ENCODE measurements at regions not wholly inside any gene's neighbourhood (a gene's known extent, or its start where the extent isn't known, plus 50 kb on each side); places are given as distances from the start of the nearest gene placed in this dataset.

GRCh38 chr5:8892926-8893325 is 652.9 kb downstream of the SEMA5A start:
- no peaks in the 10 kb centered on the region for H3K27me3 ChIP-seq (ENCODE audit: control insufficient read depth, insufficient read depth, low read length)
- no peaks in the 10 kb centered on the region for H3K4me1 ChIP-seq (ENCODE audit: control insufficient read depth, insufficient read depth, low read length)
- H3K36me3 ChIP-seq (ENCODE audit: control insufficient read depth, insufficient read depth, low read length) = no peaks in the 10 kb centered on the region
- H3K4me3 ChIP-seq (ENCODE audit: low read depth, low read length) = no peak overlapping the region
- no peak overlapping the region for H3K9ac ChIP-seq (ENCODE audit: low read depth, low read length)
- no peaks in the 10 kb centered on the region for H3K9me3 ChIP-seq (ENCODE audit: control insufficient read depth, insufficient read depth, low read length)

DNA sequence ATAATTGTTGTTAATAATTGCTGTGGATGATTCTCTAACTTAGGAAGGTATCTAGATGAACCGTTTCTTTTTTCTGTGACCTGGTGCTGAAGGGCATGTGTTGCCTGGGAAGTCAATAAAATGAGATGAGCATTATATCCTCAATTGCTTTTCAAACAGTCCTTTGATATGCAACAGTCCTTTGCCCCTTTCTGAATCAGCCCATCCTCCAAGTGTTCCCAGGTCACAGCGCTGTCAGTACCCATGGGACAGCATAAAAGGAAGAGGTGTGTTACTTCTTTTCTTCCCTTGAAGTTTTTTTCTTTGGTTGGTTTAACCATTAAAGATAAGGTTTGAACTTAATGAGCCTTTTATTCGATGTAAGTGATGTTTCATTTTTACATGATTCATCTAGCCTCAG is 651.8 kb downstream of the SEMA5A start:
- Histone ChIP-seq H3K9ac (ENCODE audit: low read depth, low read length) (no peak overlapping the region), H3K36me3 (ENCODE audit: control insufficient read depth, insufficient read depth, low read length) (no peaks in the 10 kb centered on the region), H3K9me3 (ENCODE audit: control insufficient read depth, insufficient read depth, low read length) (no peaks in the 10 kb centered on the region), H3K4me3 (ENCODE audit: low read depth, low read length) (no peak overlapping the region), H3K27me3 (ENCODE audit: control insufficient read depth, insufficient read depth, low read length) (no peaks in the 10 kb centered on the region), H3K4me1 (ENCODE audit: control insufficient read depth, insufficient read depth, low read length) (no peaks in the 10 kb centered on the region)

- Histone ChIP-seq H3K4me1 (ENCODE audit: control insufficient read depth, insufficient read depth, low read length) (no peaks in the 10 kb centered on the region), H3K27me3 (ENCODE audit: control insufficient read depth, insufficient read depth, low read length) (no peaks in the 10 kb centered on the region), H3K9ac (ENCODE audit: low read depth, low read length) (no peak overlapping the region), H3K36me3 (ENCODE audit: control insufficient read depth, insufficient read depth, low read length) (no peaks in the 10 kb centered on the region), H3K4me3 (ENCODE audit: low read depth, low read length) (no peak overlapping the region), H3K9me3 (ENCODE audit: control insufficient read depth, insufficient read depth, low read length) (no peaks in the 10 kb centered on the region)
Measured at GRCh38 chr5:8895062-8895461, 650.8 kb downstream of the SEMA5A start.

- Histone ChIP-seq H3K4me3 (ENCODE audit: low read depth, low read length) (no peak overlapping the region), H3K9me3 (ENCODE audit: control insufficient read depth, insufficient read depth, low read length) (no peaks in the 10 kb centered on the region), H3K36me3 (ENCODE audit: control insufficient read depth, insufficient read depth, low read length) (no peaks in the 10 kb centered on the region), H3K27me3 (ENCODE audit: control insufficient read depth, insufficient read depth, low read length) (no peaks in the 10 kb centered on the region), H3K9ac (ENCODE audit: low read depth, low read length) (no peak overlapping the region), H3K4me1 (ENCODE audit: control insufficient read depth, insufficient read depth, low read length) (no peaks in the 10 kb centered on the region)
Measured at GRCh38 chr5:8895599-8895998, 650.3 kb downstream of the SEMA5A start.

DNA sequence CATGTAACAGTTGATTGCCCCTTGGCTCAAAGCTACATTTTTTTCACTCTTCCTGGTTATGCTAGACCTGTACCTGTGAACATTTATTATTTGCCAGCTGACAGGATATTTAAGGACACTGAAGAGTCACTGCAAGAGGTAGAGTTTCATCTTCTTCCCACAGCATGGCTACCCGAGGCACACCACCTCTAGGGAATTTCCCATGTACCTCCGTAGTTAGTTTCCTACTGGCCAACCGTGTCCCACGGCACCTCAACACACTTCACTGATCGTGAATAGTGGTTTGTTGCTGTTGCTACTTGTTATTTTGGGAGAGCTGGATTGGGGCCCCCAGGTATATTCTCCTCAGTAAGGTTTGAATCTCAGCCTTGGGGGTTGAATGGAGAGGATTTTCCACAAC is 648.6 kb downstream of the SEMA5A start:
- Histone ChIP-seq H3K36me3 (ENCODE audit: control insufficient read depth, insufficient read depth, low read length) (no peaks in the 10 kb centered on the region), H3K9ac (ENCODE audit: low read depth, low read length) (no peak overlapping the region), H3K27me3 (ENCODE audit: control insufficient read depth, insufficient read depth, low read length) (no peaks in the 10 kb centered on the region), H3K4me3 (ENCODE audit: low read depth, low read length) (no peak overlapping the region), H3K4me1 (ENCODE audit: control insufficient read depth, insufficient read depth, low read length) (no peaks in the 10 kb centered on the region), H3K9me3 (ENCODE audit: control insufficient read depth, insufficient read depth, low read length) (no peaks in the 10 kb centered on the region)

GRCh38 chr5:8905021-8905420 is 640.9 kb downstream of the SEMA5A start:
- Histone ChIP-seq H3K9me3 (ENCODE audit: control insufficient read depth, insufficient read depth, low read length) (no peaks in the 10 kb centered on the region), H3K4me3 (ENCODE audit: low read depth, low read length) (no peak overlapping the region), H3K9ac (ENCODE audit: low read depth, low read length) (no peak overlapping the region), H3K4me1 (ENCODE audit: control insufficient read depth, insufficient read depth, low read length) (no peaks in the 10 kb centered on the region), H3K27me3 (ENCODE audit: control insufficient read depth, insufficient read depth, low read length) (no peaks in the 10 kb centered on the region), H3K36me3 (ENCODE audit: control insufficient read depth, insufficient read depth, low read length) (no peaks in the 10 kb centered on the region)

DNA sequence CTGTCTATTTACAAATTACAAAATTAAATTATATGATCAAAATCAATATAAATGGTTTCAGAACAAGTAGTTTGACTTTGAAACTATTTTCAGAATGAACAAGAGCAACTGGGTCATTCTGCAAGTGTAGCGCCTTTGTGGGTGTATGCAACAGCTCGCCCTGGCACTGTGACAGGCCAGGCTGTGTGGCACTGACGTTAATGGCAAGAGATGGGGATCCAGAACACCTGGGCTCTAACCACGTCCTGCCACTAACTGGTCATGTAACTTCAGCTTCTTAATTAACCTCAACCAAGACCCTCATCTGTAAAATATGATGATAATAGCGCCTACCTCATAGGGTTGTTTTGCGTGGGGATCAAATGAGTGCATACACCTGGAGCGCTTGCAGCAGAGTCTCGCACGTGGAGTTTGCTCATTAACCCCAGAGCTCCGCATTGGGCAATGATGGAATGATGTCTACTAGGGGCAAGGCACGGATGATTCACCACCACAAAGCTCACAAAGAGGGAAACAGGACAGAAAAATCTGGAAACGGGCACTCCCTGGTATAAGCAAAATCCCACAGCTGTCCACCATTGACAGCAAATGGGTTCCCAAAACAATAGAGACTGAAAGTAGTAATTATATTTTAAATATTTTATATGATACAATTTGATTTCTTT is 639.4 kb downstream of the SEMA5A start:
- Histone ChIP-seq H3K4me1 (ENCODE audit: control insufficient read depth, insufficient read depth, low read length) (no peaks in the 10 kb centered on the region), H3K9me3 (ENCODE audit: control insufficient read depth, insufficient read depth, low read length) (no peaks in the 10 kb centered on the region), H3K27me3 (ENCODE audit: control insufficient read depth, insufficient read depth, low read length) (no peaks in the 10 kb centered on the region), H3K9ac (ENCODE audit: low read depth, low read length) (no peak overlapping the region), H3K36me3 (ENCODE audit: control insufficient read depth, insufficient read depth, low read length) (no peaks in the 10 kb centered on the region), H3K4me3 (ENCODE audit: low read depth, low read length) (no peak overlapping the region)

- no peaks in the 10 kb centered on the region for H3K9me3 ChIP-seq (ENCODE audit: control insufficient read depth, insufficient read depth, low read length)
- H3K36me3 ChIP-seq (ENCODE audit: control insufficient read depth, insufficient read depth, low read length) = no peaks in the 10 kb centered on the region
- no peaks in the 10 kb centered on the region for H3K27me3 ChIP-seq (ENCODE audit: control insufficient read depth, insufficient read depth, low read length)
- no peaks in the 10 kb centered on the region for H3K4me1 ChIP-seq (ENCODE audit: control insufficient read depth, insufficient read depth, low read length)
- H3K4me3 ChIP-seq (ENCODE audit: low read depth, low read length) = no peak overlapping the region
- no peak overlapping the region for H3K9ac ChIP-seq (ENCODE audit: low read depth, low read length)
Measured at GRCh38 chr5:8907168-8907868, 638.6 kb downstream of the SEMA5A start.

- Histone ChIP-seq H3K4me1 (ENCODE audit: control insufficient read depth, insufficient read depth, low read length) (no peaks in the 10 kb centered on the region), H3K9ac (ENCODE audit: low read depth, low read length) (no peak overlapping the region), H3K9me3 (ENCODE audit: control insufficient read depth, insufficient read depth, low read length) (no peaks in the 10 kb centered on the region), H3K36me3 (ENCODE audit: control insufficient read depth, insufficient read depth, low read length) (no peaks in the 10 kb centered on the region), H3K27me3 (ENCODE audit: control insufficient read depth, insufficient read depth, low read length) (no peaks in the 10 kb centered on the region), H3K4me3 (ENCODE audit: low read depth, low read length) (no peak overlapping the region)
Measured at GRCh38 chr5:8908055-8908683, 637.7 kb downstream of the SEMA5A start.

GRCh38 chr5:8912106-8912505 is 633.8 kb downstream of the SEMA5A start:
- H3K36me3 ChIP-seq (ENCODE audit: control insufficient read depth, insufficient read depth, low read length) = no peaks in the 10 kb centered on the region
- no peaks in the 10 kb centered on the region for H3K9me3 ChIP-seq (ENCODE audit: control insufficient read depth, insufficient read depth, low read length)
- H3K4me3 ChIP-seq (ENCODE audit: low read depth, low read length) = no peak overlapping the region
- no peaks in the 10 kb centered on the region for H3K27me3 ChIP-seq (ENCODE audit: control insufficient read depth, insufficient read depth, low read length)
- H3K9ac ChIP-seq (ENCODE audit: low read depth, low read length) = no peak overlapping the region
- no peaks in the 10 kb centered on the region for H3K4me1 ChIP-seq (ENCODE audit: control insufficient read depth, insufficient read depth, low read length)

DNA sequence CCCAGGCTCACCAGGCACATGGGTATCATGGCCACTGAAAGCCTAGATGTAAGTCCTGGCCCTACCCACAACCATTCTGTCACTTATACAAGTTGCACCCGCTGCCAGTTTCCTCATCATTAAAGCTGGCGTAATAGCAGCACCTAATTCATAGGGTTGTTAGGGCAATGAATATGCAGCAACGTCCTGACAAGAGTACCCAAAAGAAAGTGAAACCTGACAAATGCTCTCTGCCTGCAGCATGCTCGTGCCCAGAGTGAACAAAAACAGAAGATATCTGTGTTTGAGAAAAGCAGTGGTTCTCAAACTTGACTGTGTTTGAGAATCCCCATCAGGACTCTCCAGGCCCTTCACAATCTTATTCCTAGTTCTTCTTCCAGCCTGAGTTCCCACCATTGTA is 632.4 kb downstream of the SEMA5A start:
- Histone ChIP-seq H3K4me1 (ENCODE audit: control insufficient read depth, insufficient read depth, low read length) (no peaks in the 10 kb centered on the region), H3K36me3 (ENCODE audit: control insufficient read depth, insufficient read depth, low read length) (no peaks in the 10 kb centered on the region), H3K9ac (ENCODE audit: low read depth, low read length) (no peak overlapping the region), H3K27me3 (ENCODE audit: control insufficient read depth, insufficient read depth, low read length) (no peaks in the 10 kb centered on the region), H3K9me3 (ENCODE audit: control insufficient read depth, insufficient read depth, low read length) (no peaks in the 10 kb centered on the region), H3K4me3 (ENCODE audit: low read depth, low read length) (no peak overlapping the region)

- H3K9ac ChIP-seq (ENCODE audit: low read depth, low read length) = no peak overlapping the region
- no peaks in the 10 kb centered on the region for H3K4me1 ChIP-seq (ENCODE audit: control insufficient read depth, insufficient read depth, low read length)
- no peaks in the 10 kb centered on the region for H3K36me3 ChIP-seq (ENCODE audit: control insufficient read depth, insufficient read depth, low read length)
- no peaks in the 10 kb centered on the region for H3K27me3 ChIP-seq (ENCODE audit: control insufficient read depth, insufficient read depth, low read length)
- H3K9me3 ChIP-seq (ENCODE audit: control insufficient read depth, insufficient read depth, low read length) = no peaks in the 10 kb centered on the region
- no peak overlapping the region for H3K4me3 ChIP-seq (ENCODE audit: low read depth, low read length)
Measured at GRCh38 chr5:8919096-8919495, 626.8 kb downstream of the SEMA5A start.
